ENCODE measurements at regions not wholly inside any gene's neighbourhood (a gene's known extent, or its start where the extent isn't known, plus 50 kb on each side); places are given as distances from the start of the nearest gene placed in this dataset.

DNA sequence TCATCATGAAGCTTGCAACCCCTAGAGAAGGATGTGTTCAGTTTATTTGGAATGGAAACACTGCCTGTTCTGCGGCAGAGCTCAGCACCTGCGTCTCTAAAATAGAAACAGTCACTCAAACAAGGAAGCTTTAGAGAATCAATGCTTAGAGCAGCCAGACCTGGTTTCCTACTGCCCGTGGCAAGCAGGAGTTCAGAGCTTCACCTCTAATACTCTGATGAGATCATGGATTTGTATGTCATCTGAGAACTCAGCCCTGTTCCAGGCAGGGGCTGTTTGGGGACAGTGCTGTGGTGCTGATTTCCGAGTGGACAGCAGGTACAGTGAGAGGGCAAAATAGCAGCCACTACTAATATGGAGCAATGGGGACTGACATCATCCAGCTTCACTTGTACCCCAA lies 236.0 kb upstream of the IRX1 start:
- no peak for DNase-seq

DNA sequence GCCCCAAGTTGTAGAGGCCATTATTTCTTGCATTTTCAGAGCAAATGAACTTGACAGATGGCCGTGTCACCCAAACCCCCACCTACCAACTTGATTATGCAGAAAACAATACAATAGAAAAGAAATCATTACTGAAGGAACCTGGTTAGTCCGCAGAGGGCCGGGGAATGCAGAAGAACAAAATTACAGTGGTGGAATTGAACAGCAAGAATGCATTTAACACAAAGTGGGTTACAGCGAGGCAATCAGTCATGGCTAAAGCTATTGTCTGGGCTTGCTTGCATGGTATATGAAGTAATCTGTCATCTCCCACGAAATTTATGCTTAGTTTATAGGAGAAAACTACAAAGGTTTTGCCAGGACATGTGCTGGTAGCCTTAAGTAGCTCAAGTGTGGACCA lies 238.3 kb upstream of the IRX1 start:
- DNase-seq: no peak

DNA sequence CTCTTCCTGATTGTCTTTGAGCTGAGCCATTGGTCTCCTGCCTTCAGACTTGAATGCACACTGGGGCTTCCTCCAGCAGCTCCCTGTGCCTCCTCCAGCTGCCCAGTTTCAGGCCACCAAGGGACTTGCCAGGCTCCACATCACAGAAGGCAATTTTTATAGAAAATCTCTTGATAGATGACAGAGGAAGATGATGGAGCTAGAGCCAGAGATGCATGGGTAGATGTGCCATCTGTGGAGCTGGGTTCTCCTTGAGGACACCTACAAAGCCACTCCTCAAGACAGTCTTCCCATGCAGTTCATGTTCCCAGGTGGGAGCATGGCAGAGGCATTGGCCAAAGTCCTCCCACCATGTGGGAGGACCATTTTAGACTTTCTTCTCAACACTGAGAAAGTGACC lies 239.6 kb upstream of the IRX1 start:
- DNase-seq: no peak

DNA sequence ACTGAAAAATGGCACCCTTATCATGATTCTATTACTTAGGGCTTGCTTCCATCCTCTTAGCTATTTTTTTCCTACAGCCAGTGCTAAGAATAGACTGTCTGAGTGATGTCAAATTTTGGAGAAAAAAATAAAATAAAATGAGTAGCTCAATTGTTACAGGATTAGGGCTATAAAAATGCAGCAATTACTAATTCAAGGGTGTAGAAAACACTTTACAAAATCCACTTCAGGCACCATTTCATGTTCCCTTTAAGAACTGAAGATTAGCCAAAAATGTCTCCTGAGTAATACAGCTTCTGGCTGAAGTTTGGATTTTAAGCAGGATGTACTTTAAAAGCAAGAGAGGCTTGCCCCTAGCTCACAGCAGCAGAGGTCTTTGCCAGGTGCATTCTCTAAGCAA lies 240.5 kb upstream of the IRX1 start:
- no peak for DNase-seq

DNA sequence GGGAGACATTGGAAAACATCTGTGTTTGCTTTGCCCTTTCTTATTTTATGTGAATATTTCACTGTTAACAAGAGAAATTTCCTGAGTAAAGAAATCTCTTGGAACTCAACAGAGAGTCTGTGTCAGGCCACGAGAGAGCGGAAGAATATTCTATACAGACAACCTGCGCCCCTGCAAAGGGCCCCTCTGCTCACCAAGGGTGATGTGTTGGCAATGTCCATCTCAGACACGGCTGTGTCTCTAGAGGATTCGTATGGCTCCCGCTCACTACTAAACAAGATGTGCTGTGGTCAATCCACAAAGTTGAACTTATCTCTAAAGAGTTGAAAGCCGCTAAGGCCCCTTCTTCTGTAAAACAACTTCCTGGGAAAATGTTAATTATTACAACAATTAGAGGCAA lies 241.0 kb upstream of the IRX1 start:
- DNase-seq: no peak

DNA sequence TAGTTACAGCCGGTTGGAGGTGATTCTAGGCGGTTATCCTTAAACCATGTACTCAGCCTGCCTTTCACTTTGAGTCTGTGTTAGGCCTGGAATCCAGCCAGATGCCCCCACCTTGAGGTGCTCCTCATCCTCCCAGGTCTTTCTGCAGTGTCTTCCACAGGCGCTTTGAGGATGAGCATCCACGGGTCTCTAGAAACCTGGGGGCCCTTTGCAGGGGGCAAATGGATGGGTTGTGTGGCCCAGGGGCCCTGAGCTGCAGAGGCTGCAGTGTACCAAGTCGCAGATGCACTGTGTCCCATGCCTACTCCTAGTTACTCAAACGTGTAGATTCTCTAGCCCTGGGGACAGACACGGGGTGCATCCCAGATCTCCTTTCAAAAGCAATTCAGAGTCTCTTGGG lies 242.1 kb upstream of the IRX1 start:
- DNase-seq: no peak

DNA sequence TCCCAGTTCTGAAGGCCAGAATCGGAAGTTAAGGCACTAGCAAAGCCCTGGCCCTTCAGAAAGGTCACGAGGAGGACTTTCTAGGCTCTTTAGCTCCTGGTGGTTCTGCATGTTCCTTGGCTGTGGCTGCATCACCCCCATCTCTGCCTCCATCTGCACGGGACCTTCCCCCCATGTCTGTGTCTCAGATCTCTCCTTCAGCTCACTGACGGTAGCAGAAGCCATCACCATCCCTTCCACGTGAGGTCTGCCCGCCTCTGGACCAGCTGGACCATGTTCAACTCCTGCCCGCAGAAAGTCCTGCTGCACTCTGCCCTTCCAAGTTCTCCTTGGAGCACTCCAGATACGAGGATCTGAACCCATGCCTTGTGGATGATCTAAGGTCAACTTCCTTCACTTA lies 242.9 kb upstream of the IRX1 start:
- no peak for DNase-seq

DNA sequence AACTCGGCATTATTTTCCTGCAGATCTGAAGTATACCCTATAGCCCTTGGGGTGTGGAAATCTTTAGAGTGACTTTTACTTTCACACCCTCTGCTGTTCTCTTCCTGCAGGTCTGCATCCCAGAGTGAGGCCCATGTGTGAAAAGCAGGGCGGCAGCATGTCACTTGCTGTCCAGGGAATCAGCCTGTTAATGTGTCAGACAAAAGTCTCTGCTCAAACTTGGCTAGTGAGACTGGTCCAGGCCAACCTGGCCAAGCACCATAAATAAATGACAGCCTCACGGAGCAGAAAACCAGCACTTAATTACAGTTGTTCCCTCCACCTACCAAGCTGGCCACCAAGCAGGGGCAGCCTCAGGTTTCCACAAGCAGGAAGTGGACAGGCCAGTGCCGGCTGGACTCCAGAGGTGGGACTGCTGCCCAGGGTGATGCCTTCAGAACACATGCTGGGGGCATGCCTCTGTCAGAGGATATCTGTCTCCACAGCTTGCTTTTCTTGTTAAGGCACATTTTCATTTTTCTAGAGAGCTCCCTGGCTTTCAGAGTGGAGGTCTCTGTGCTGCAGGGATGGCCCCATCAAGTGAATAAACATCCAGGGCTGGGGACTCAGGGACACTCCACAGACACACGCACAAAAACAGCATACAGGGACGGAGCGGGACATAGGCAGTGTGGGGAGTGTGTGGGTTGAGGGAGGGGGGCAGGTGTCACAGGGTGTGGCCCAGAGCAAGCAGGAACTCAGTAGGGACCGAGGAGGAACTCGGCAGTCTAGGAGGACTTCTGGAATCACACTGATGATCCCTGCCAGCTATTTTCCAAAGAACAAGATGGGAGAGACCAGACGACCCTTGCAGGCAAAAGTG lies 243.8 kb upstream of the IRX1 start:
- no peak for DNase-seq

DNA sequence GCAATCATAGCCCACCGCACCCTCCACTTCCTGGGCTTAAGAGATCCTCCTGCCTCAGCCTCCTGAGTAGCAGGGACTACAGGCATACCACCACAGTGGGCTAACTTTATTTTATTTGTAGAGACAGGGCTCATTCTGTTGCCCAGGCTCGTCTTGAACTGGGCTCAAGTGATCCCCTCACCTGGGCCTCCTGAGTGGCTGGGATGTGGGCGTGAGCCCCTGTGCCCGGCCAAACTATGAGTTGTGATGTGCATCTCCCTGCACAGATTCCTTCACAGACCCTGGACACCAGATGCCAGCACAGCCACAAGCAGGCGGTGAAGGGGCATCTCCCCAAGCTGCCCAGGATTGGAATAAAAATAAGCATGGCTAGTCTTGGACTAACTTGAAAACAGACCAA lies 244.9 kb upstream of the IRX1 start:
- DNase-seq: no peak

DNA sequence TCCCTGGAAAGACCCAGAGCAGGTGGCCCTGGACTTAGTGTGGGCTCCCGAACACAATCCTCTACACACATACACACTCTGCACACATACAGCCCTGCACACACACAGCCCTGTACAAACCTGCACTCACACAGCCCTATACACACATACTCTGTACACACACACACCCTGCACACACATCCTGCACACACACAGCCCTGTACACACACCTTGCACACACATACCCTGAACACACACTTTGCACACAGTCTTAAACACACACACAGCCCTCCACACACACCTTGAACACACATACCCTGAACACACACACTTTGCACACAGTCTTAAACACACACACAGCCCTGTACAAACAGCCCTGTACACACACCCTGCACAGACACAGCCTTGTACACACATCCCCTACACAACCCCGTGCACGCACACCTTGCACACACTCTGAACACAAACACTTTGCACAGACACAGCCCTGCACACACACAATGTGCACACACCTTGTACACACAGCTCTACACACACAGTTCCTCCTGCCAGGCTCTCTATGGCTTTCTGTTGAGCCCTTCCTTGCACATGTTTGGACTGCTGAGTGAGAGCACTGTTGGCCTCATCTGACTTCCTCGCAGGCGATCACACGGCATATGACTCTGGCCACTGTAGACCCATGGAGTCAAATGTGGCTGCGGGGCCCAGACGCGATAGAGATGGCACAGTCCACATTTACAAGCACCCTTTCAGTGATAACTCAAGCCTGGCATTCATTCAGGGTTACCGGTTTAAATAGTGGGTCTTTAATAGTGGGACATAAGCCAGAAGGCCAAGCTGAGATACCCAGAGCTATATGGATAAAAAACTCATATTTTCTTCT lies 245.7 kb upstream of the IRX1 start:
- DNase-seq: no peak

DNA sequence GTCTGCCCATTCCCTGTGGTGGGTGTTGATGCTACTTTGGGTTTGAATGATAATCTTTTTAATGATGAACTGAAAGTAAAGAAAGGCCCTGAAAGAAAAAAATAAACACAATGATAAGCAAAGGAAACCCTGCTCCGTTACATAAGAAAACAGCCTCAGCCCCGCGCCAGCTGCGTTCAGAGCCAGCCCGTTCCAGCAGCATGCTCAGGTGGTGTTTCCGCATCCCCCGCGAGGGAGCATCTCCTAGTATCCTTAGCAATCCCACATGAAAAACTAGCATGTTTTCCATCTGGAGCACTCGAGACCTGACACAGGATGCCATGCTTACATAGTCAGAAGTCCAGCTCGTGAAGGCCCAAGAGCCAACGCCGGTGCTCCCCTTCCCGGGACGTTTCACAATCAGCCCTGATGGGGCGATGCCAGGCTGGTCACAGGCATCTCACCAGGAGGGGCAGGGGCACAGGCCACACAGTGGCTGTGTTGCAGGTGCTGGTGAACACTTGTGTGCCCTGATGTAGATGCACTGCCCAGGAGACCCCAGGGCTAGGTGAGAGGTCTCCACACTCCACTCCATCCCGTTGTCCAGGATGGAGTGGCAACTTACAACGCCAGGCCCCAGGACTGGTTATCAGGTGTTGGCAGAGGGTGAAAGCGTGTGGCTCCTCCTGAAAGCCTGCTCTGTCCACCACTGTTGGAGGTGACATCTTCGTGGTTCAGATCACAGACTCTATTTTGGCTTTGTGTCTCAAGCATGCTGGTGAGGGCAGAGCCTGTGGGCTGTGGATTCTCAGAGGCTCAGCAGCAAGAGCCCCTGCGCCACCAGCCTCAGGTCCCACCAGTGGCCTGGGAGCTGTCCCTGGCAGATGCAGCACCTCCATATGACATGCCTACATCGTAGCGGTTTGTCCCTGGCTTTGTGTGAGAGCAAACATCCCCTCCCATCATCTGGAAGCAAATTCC lies 246.8 kb upstream of the IRX1 start:
- no peak for DNase-seq

DNA sequence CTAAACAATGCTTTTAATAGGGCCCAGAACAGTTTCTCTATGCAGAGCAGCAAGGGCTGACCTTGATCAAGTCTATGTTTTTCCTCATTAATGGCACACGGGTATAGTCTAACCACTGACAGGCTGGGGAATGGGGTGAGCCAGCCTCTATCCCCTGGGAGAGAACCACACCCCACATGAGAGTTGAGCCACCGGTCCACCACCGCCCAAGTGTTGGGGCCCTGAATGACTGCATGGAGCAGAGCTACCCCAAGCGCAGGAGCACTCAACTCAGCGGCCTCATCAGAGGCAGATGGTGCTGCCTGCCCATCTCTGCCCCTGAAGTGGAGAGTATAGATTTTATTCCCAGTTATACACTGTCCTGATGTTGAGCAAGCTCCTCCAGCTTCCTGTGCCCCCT lies 247.9 kb upstream of the IRX1 start:
- no peak for DNase-seq

DNA sequence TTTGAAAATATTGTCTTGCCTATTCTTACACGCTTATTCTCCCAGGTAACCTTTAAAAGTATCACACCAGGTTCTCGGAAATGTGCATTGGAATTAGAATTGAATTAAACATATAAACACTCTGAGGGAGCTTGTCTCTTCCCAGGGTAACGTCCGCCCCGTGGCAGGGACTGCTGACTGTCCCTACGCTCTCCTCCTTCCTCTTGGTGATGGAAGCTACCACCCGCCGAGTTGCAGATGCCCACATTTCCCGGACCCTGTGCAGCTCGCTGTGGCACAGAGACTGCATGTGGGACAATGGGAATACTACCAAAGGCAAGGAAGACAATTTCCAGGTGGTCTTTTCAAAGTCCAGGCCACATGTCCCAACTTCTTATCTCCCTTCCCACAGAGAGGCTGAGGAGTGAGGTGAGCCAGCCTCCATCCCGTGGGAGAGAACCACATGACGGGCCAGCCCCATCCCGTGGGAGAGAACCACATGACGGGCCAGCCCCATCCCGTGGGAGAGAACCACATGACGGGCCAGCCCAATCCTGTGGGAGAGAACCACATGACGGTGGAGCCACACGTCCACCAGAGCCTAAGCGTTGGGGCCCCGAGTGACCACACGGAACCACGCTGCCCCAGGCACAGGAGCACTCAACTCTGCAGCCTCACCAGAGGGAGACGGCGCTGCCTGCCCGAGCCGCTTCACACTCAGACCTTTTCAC lies 249.4 kb upstream of the IRX1 start:
- no peak for DNase-seq

DNA sequence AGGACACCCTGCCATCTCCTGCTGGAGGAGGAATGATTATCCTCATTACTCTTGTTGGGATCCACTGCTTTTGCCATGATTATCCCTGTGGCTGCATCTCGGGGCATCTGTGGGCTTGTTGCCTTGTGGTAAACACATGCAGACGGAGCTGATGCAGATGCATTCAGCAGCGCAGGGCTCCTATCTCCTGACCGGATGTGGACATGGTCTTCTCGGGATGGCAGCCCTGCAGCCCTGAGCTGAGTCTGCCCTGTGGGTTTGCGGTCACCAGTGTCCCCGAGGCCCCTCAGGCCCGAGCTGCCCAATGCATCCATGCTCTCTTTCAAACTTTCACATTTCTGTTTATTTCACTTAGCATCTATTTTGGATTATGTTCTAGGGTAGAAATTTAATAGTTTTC lies 250.4 kb upstream of the IRX1 start:
- no peak for DNase-seq

DNA sequence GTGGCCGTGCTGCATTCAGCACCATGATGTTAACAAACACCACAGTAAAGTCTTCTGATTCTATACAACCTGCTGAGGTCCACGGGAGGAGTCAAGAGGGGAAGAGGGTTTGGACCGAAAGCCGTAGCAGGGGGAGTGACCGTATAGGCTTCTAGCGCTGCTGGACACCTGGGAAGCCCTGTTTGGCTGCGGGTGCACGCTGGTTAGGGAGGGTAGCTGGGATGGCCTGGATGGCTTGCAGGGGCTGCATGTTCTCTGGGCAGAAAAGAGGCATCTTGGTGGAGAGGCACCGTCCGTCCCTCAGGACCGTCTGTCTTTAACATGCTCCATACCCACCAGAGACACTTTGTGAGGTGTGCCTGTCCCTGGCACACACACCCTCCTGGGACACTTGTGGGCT lies 251.0 kb upstream of the IRX1 start:
- no peak for DNase-seq

DNA sequence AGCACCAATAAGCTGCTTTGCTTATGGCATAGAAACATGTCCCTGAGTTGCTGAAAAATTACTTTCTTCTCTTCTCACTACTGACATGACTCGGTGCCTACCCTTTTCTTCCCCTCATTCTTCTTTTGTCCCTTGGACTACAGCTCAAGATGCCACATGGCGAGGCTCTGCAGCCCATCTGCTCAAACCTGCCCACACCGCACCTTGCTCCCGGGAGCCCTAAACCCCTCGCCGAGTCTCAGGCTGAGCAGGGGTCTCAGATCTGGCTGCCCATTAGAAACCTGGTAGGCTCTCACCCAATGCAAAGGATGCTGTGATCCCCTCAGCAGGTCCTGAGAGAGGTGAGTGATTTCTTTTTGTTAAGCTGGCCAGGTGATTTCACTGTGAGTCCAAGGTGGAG lies 251.7 kb upstream of the IRX1 start:
- no peak for DNase-seq

DNA sequence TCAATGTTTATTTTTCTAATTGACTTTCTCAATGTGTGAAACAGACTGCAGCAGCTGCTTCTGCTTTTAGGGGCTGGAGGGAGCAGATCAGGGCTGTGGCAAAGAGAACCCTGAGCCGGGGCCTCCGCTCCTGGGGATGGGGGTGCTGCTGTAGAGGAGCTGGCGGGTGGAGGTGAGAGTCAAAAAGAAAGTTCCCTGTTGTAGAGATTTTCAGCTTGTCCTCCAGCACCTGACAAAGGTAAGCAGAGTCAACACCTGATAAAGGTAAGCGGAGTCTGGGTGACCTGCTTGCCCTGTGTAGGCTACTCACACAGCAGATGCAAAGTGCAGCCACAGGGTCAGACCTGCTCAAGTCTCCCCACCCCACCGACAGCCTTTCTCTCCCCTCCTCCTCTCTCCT lies 252.4 kb upstream of the IRX1 start:
- no peak for DNase-seq

DNA sequence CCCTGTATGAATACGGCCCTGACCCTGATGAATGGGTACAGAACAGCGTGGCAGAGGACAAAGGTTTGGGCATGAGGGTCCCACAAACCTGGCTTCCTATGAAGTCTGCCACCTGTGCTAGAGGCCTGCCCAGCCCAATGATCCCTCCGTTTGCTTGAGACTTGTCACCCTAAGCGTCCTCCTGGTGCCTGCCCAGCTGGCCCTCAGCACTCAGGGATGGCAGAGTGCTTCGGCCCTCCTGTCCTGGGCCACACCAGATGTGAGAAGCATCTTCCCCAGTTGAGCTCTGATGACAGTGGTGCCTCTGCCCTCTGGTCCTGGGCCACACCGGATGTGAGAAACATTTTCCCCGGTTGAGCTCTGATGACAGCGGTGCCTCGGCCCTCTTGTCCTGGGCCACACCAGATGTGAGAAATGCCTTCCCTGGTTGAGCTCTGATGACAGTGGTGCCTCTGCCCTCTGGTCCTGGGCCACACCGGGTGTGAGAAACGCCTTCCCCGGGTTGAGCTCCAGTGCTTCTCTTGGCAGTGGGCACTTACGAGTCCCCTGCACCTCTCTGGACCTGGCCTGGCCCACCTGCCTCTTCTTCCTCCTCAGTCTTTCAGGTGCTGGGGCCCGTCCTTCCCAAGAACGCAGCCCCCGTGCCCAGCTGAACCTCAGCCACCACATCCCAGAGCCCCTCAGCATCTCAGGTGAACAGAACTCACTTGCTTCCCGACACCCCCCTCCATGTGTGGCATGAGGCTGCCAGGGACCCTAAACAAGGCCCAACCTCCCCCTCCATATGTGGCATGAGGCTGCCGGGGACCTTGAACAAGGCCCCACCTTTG lies 253.1 kb upstream of the IRX1 start:
- DNase-seq: no peak

DNA sequence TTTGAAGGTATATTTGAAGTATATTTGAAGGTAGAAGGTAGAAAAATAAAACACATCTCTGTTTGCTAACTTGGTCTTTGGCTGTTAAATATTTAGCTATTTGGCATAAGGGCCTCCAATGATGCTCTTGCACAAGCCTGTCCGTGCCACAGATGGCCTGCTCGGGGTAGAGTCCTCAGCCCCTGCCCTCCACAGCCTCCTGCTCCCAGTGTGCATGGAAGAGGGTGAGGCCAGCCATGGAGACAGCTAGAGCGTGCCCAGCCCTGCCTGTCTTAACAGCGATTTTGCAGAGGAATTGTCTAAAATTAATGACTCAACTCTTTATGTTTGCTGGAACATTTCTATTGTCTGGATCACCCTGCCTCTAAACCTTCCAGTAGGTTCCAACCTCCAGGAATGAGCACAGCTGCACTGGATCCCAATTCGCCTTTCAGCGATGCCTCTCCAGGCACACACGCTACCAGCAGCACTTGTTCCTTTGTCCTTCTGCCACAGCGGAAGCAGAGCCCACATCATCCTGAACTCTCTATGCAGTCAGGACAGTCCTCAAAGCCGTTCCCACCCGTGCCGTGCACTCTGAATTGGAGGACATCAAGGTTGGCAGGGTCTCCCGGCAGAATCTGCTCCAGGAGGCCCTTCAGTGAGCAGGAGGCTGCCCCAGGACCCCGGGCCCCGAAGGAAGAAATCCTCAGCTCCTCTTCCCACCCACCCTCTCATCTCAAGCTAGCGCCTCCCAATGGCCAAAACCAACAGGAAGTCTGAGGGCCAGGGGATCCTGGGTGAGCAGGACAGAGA lies 254.0 kb upstream of the IRX1 start:
- no peak for DNase-seq

DNA sequence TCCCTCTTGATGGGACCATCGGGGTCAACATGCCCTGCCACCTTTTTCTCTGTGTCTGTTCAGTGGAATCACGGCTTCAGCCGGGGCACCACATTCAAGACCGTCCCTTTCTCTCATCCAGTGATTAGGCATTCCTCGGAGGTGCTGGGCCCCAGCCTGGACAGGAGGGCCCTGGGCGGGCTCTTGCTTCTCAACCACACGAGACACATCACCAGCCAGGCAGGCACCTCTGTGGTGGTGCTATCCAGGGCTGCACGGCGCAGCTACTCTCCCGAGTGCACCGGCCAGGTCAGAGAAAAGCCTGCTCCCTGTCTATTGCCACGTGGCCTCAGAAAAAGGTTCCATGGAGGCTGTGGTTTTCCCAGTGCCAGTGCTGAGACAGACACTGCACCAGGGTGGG lies 255.2 kb upstream of the IRX1 start:
- no peak for DNase-seq

DNA sequence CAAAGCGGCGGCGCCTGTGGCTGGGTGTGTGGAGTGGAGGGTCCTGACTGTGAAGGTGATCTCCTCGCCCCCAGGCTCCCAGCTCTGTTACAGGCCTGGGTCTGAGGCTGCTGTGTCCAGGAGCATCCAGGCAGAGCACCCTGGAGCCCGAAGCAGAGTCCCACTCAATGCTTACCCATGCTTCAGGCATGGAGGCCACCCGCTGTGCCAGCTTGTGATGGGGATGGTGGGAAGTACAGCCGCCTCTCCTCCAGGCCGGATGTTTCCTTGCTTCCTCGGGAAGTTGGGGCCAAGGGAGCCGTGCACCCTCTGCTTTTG lies 255.9 kb upstream of the IRX1 start:
- DNase-seq: no peak

All from DMS79 (cell line).